Loucy (cell line): ENCODE measurements at regions not wholly inside any gene's neighbourhood (a gene's known extent, or its start where the extent isn't known, plus 50 kb on each side); places are given as distances from the start of the nearest gene placed in this dataset.

Experiments used
- CTCF ChIP-seq: fragments of 200-600 bp; sonication (generic); conservative IDR thresholded peaks from 2 replicates; pipeline ENCODE4 v1.5.1; 2014; ENCODE audit warnings: mild to moderate bottlenecking, antibody characterized with exemption, low read length
- EZH2phosphoT487 ChIP-seq: fragments of 200-600 bp; IDR thresholded peaks from 2 replicates; pipeline ENCODE4 v1.6.1; 2018; ENCODE audit warnings: antibody characterized with exemption, mild to moderate bottlenecking, moderate library complexity, borderline replicate concordance

GRCh38 chr2:53127061-53127650 is 640.4 kb upstream of the CHAC2 start:
- no peak for TF ChIP-seq CTCF
- TF ChIP-seq EZH2phosphoT487 = no peak
